Prostate gland (tissue), 2 donors: ENCODE measurements at regions not wholly inside any gene's neighbourhood (a gene's known extent, or its start where the extent isn't known, plus 50 kb on each side); places are given as distances from the start of the nearest gene placed in this dataset.

ENCODE experiments used
- DNase-seq: peaks from one replicate; pipeline ENCODE4 v3.0.0-alpha.2; 2019; ENCODE audit warnings: low spot score
- H3K27ac ChIP-seq, 2 donors: fragments of 200-600 bp; sonication (generic); 2 replicates each; pipeline ENCODE4 v1.5.1; 2017 to 2019
- H3K27me3 ChIP-seq: fragments of 200-600 bp; sonication (generic); replicated peaks from 2 replicates; pipeline ENCODE4 v1.5.1; 2019; ENCODE audit not compliant: insufficient read depth
- H3K36me3 ChIP-seq, 2 donors: fragments of 200-600 bp; sonication (generic); 1 replicate in 1 of 2; 2 replicates in 1 of 2; pipeline versions ENCODE4 v1.5.1 to v1.8.1; 2017 to 2019
- H3K4me1 ChIP-seq: fragments of 200-600 bp; sonication (generic); replicated peaks from 2 replicates; pipeline ENCODE4 v1.5.1; 2019
- H3K4me3 ChIP-seq, 2 donors: fragments of 200-600 bp; sonication (generic); 2 replicates each; pipeline ENCODE4 v1.5.1; 2017 to 2019
- H3K9me3 ChIP-seq: fragments of 200-600 bp; sonication (generic); 2 replicates; pipeline ENCODE4 v1.5.1; 2017
- POLR2A ChIP-seq: fragments of 450-650 bp; IDR thresholded peaks from one replicate; pipeline ENCODE4 v1.6.1; 2016; ENCODE audit warnings: antibody characterized with exemption, mild to moderate bottlenecking
- POLR2AphosphoS5 ChIP-seq: sonication (generic); formaldehyde crosslinking; IDR thresholded peaks from one replicate; pipeline ENCODE4 v1.6.1; 2017; ENCODE audit warnings: antibody characterized with exemption
- WGBS: methylation state at CpG from one replicate; pipeline ENCODE4 v1.1.5; 2018; 5-methylcytosine and 5-hydroxymethylcytosine counted together
- intact Hi-C: fragments of 100-400 bp; cut with DNase I; formaldehyde crosslinking; loops from one replicate; pipeline ENCODE4 v1.14.2; 2022
- TF ChIP-seq, protein P1 (sequence below), 4 experiments: fragments of 200-600 bp in 2 of 4; fragments of 450-650 bp in 2 of 4; sonication (generic) in 2 of 4; IDR thresholded peaks; 1 replicate in 3 of 4; 2 replicates in 1 of 4; pipeline ENCODE4 v1.5.1; 2016 to 2019; ENCODE audit warnings: antibody characterized with exemption in 4 of 4, mild to moderate bottlenecking in 2 of 4, moderate library complexity in 2 of 4

DNA sequence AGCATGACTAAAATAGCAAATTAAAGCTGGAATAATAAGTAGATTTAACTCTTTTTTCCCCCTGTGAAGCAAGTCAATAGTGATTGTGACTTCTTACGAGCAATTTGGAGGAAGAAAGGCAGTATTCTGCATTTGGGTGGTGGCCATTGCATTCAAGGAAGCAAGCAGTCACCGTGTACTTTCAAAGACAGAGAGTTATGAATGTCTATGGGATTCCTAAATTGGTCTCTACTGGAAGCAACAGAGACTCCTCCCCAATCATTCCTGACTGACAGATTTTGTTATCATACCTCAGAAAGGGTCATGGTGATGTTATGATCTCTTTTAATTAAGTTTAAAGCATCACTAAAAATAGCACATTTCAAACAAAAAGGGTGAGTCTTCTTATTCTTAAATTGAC, 287.2 kb upstream of the KITLG start:
- H3K4me3 ChIP-seq, result no peak overlapping the region
- no peaks in the 10 kb centered on the region for H3K4me1 ChIP-seq
- H3K9me3 ChIP-seq, result no peaks in the 10 kb centered on the region
- H3K36me3 ChIP-seq, result no peaks in the 10 kb centered on the region
- no peaks in the 10 kb centered on the region for H3K27me3 ChIP-seq
- TF ChIP-seq, protein P1, sequence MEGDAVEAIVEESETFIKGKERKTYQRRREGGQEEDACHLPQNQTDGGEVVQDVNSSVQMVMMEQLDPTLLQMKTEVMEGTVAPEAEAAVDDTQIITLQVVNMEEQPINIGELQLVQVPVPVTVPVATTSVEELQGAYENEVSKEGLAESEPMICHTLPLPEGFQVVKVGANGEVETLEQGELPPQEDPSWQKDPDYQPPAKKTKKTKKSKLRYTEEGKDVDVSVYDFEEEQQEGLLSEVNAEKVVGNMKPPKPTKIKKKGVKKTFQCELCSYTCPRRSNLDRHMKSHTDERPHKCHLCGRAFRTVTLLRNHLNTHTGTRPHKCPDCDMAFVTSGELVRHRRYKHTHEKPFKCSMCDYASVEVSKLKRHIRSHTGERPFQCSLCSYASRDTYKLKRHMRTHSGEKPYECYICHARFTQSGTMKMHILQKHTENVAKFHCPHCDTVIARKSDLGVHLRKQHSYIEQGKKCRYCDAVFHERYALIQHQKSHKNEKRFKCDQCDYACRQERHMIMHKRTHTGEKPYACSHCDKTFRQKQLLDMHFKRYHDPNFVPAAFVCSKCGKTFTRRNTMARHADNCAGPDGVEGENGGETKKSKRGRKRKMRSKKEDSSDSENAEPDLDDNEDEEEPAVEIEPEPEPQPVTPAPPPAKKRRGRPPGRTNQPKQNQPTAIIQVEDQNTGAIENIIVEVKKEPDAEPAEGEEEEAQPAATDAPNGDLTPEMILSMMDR (IDR thresholded peaks at IDR 0.05), result no peak
- TF ChIP-seq POLR2A (no peak), POLR2AphosphoS5 (no peak)
- intact Hi-C loops, result no loop called here
- no peak overlapping the region for H3K27ac ChIP-seq
- WGBS, result 63% methylated on average over 2 of the region's 2 CpGs
- no peak for DNase-seq

DNA sequence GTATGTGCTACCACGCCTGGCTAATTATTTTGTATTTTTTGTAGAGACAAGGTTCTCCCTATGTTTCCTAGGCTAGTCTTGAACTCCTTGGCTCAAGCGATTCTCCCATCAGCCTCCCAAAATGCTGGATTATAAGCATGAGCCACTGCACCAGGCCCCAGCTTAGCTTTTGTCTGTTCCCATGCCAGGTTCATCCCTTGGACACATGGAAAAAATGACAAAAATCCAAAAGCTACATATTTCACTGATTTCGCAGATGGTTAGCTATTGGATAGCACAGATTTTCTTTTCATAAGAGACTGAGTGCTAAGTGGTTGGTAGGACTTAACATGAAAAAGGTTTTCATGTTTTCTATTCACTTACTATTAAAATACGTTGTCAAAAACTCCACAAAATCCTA, 286.6 kb upstream of the KITLG start:
- WGBS, result 90% methylated on average over 4 of the region's 4 CpGs
- TF ChIP-seq, protein P1 (IDR thresholded peaks at IDR 0.05), result no peak
- TF ChIP-seq POLR2AphosphoS5, result no peak
- no peak for TF ChIP-seq POLR2A
- H3K36me3 ChIP-seq, result no peaks in the 10 kb centered on the region
- H3K4me1 ChIP-seq, result no peaks in the 10 kb centered on the region
- intact Hi-C loops, result no loop called here
- no peak for DNase-seq
- no peak overlapping the region for H3K27ac ChIP-seq
- H3K9me3 ChIP-seq, result no peaks in the 10 kb centered on the region
- no peak overlapping the region for H3K4me3 ChIP-seq
- H3K27me3 ChIP-seq, result no peaks in the 10 kb centered on the region

DNA sequence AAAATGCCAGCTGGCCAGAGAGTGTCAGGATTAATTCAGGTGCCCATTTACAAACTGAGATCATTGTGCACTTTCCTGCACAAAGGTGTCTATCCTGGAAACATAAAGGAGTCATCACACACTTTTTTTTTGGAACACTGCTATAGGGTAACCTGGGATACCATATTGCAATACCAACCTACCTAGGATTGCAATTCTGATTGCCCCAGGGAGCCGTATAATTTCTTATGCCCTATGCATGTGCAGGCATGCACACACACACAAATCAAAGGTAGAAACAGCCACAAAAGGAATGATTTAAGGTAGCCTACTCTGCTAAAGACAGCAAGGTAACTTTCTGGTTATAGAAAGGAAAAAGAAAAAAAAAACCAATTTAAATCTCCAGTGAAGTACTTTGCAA, 285.3 kb upstream of the KITLG start:
- no peaks in the 10 kb centered on the region for H3K4me1 ChIP-seq
- H3K36me3 ChIP-seq, result no peaks in the 10 kb centered on the region
- DNase-seq, result no peak
- WGBS, result 52% methylated on average over 1 of the region's 1 CpG
- H3K9me3 ChIP-seq, result no peaks in the 10 kb centered on the region
- H3K27ac ChIP-seq, result no peak overlapping the region
- H3K27me3 ChIP-seq, result no peaks in the 10 kb centered on the region
- no peak overlapping the region for H3K4me3 ChIP-seq
- intact Hi-C loops, result no loop called here
- no peak for TF ChIP-seq POLR2AphosphoS5
- no peak for TF ChIP-seq POLR2A
- TF ChIP-seq, protein P1 (IDR thresholded peaks at IDR 0.05), result no peak

DNA sequence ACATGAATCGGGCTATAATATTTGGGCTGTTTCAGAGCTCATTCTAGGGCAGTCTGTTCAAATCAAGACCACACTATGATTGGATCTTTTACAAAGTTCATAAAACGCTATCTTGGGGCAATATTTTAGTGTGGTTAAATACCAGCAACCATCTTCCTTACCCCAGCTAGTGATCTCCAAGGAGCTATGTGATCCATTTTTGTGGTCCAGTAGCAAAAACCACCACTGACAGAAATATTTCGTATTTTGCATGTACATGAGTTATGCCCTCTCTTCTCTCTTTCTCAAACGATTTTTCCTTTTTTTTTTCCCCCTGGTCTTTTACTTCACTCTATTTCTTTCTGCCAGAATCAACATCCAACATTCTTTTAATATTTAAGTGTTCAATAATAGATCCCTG, 280.6 kb upstream of the KITLG start:
- no peak overlapping the region for H3K4me3 ChIP-seq
- no peaks in the 10 kb centered on the region for H3K9me3 ChIP-seq
- TF ChIP-seq, protein P1 (IDR thresholded peaks at IDR 0.05), result no peak
- no peak for TF ChIP-seq POLR2AphosphoS5
- no peak for TF ChIP-seq POLR2A
- no peaks in the 10 kb centered on the region for H3K36me3 ChIP-seq
- no peak for DNase-seq
- intact Hi-C loops, result no loop called here
- H3K4me1 ChIP-seq, result no peaks in the 10 kb centered on the region
- WGBS, result 78% methylated on average over 4 of the region's 4 CpGs
- no peak overlapping the region for H3K27ac ChIP-seq
- no peaks in the 10 kb centered on the region for H3K27me3 ChIP-seq

DNA sequence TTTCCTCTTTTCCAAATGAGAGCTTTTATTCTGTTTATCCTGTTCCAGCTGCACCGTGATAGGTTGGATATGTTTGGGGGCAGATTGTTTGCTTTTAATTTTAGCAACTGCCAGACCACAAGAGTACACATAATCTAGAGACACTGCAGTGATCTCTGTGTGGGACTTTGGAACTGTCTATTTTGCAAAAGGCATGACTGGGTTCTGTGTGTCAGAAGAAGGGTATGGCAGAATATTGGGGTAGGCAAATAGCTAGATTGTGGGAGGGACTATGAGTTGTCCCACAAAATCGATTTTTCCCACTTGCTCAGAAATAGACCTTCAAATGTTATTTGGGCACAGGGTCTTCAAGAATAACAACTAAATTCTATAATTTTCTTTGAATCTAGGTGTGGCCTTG, 275.9 kb upstream of the KITLG start:
- H3K9me3 ChIP-seq, result no peaks in the 10 kb centered on the region
- WGBS, result 85% methylated on average over 2 of the region's 2 CpGs
- no peaks in the 10 kb centered on the region for H3K36me3 ChIP-seq
- H3K4me1 ChIP-seq, result no peaks in the 10 kb centered on the region
- no peaks in the 10 kb centered on the region for H3K27me3 ChIP-seq
- no peak overlapping the region for H3K4me3 ChIP-seq
- TF ChIP-seq POLR2A (no peak), POLR2AphosphoS5 (no peak)
- TF ChIP-seq, protein P1 (IDR thresholded peaks at IDR 0.05), result no peak
- no peak overlapping the region for H3K27ac ChIP-seq
- intact Hi-C loops, result no loop called here
- no peak for DNase-seq
